HG03139 (cell line): ENCODE measurements at regions not wholly inside any gene's neighbourhood (a gene's known extent, or its start where the extent isn't known, plus 50 kb on each side); places are given as distances from the start of the nearest gene placed in this dataset.
"Not testable (repeated sequence)": the region's sequence is repeated elsewhere in the genome, so short reads cannot be mapped to it uniquely, and the experiment has no call there.

Source experiments
- ATAC-seq: cut with Tn5 transposase; IDR thresholded peaks from one replicate; pipeline ENCODE4 v1.9.1; 2021; ENCODE audit not compliant: unreplicated experiment

GRCh38 chr12:102669056-102669455 is 188.7 kb upstream of the IGF1 start:
- ATAC-seq = no peak

DNA sequence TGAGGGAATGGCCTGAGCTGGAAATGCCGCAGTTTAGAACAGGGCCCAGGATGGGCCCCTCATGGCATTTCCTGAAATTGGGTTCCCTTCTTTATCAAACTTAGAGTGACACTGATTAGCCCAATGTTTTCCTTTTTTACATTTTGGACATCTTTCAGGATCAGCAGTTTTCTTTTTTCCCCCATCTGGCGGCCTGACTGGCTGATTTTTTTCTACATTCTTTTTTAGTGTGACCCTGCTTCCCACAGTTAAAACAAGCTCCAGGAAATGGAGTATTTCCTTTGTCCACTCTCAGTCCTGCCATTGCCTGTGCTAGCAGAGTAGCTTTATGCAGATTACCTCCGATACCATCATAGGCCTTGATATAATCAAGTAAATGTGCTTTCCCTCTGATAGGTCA is 185.8 kb upstream of the IGF1 start:
- ATAC-seq = not testable (repeated sequence)

- ATAC-seq = no peak
Measured at GRCh38 chr12:102659200-102659911, 179.0 kb upstream of the IGF1 start.

- no peak for ATAC-seq
Measured at GRCh38 chr12:102653406-102653805, 173.0 kb upstream of the IGF1 start.

GRCh38 chr12:102652645-102653313 is 172.4 kb upstream of the IGF1 start:
- ATAC-seq = no peak

GRCh38 chr12:102645968-102646367 is 165.6 kb upstream of the IGF1 start:
- ATAC-seq = no peak

- no peak for ATAC-seq
Measured at GRCh38 chr12:102643879-102644575, 163.7 kb upstream of the IGF1 start.

DNA sequence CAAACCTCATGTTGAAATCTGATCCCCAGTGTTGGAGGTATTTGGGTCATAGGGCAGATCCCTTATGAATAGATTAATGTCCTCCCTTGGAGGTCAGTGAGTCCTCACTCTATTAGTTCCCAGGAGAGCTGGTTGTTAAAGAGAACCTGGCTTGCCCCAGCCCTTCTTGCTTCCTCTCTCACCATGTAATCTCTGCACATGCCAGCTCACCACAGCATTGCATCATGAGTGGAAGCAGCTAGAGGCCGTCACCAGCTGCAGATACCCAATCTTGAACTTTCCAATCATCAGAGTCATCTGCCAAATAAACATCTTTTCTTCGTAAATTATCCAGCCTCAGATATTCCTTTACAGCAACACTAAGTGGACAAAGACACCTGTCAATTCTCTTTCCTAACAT is 161.8 kb upstream of the IGF1 start:
- ATAC-seq = no peak

- not testable (repeated sequence) for ATAC-seq
Measured at GRCh38 chr12:102640658-102641057, 160.3 kb upstream of the IGF1 start.

- no peak for ATAC-seq
Measured at GRCh38 chr12:102638777-102639176, 158.4 kb upstream of the IGF1 start.

GRCh38 chr12:102633981-102634605 is 153.7 kb upstream of the IGF1 start:
- no peak for ATAC-seq

DNA sequence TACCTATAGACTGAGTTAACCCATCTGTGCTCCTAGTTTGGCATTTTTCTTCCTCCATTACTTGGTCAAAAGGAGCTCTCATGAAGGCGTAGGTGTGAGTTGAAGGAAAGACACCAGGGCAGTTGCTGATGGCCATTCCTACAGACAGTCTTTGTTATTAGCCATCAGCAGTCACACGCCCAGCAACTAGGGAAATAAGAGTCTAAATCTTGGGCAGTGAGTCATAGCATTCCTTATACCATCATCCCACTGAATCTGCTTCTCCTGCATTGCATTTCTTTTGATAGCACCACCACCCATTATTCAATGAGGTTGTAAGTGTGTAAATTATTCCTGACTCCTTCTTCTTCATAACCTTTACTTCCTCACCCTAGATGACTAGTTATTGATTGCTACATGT is 150.9 kb upstream of the IGF1 start:
- ATAC-seq = no peak

DNA sequence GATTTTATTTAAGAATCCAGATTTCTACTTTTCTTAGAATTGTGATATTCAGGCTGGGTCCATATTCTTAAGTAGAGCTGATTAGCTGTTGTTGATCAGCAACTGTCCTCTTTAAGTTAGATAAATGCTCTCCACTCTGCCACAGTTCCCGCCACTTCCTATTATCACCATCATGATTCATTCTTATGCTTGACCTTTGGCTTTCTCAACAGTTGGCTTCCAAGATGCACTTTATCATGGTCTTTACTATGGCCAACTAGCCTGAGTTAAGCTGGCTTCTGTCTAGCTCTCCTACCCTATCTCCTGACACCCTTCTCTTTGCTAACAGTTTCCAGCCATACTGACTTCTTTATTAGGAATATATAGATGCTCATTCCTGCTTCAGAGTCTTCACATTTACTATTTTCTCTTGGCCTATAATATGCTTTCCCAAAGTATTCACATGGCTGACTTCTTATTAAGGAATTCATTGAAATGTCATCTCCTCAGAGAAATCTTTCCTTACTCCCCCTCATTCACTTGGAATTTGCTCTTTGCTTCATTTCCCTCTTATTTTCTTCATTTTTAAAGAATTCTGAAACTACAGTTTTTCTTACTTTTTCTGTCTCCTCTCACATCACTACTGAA is 149.0 kb upstream of the IGF1 start:
- ATAC-seq = no peak

GRCh38 chr12:102625819-102626218 is 145.5 kb upstream of the IGF1 start:
- ATAC-seq = no peak

GRCh38 chr12:102622618-102623017 is 142.3 kb upstream of the IGF1 start:
- no peak for ATAC-seq

DNA sequence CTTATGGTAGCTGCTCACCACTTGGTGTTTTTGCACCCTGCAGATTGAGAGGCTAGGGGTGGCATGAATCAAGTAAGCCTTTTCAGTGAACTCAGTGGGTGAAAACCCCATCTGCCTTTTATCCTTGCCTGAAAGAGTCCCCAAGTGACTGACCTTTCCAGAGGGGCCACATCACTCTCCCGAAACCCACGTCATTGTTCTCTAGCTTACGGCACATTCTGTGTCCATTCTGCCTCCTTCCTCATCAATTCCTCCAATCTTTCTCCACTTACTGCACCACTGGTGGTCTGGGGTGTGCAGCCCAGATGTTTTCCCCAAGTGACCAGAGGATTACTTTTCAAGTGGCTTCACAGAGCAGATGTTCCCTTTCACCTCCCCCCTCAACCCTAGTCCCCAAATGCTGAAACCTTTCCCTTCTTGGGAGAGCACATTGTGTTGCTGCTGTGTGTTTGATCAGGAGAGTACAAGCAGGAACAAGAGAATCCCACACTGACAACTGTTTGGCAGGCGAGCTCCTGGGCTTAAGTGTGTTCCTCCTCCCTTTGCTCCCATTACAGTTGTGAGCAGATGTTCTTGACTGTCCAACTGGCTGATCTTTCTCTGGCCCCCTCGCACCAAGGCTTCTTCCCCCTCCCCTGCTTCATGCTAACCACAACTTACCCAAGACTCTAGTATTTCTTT is 138.0 kb upstream of the IGF1 start:
- no peak for ATAC-seq

DNA sequence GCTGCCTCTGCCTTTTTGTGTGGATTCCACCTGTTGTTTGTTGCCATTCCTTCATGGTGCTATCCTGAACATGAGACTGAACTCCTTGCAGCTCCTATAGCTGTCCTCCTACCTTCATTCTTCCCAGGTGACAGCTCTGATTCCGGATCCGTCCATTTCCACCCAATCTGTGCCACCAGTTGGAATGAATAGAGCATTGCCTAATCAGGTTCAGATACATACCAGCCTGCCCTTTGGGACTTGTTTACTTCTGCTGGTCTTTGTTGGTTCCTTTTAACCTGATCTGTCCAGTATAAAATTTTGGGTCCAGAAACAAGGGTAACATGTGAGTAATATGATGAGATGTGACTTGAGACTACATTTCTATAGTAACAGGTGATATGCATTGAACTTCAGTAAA is 136.3 kb upstream of the IGF1 start:
- no peak for ATAC-seq

DNA sequence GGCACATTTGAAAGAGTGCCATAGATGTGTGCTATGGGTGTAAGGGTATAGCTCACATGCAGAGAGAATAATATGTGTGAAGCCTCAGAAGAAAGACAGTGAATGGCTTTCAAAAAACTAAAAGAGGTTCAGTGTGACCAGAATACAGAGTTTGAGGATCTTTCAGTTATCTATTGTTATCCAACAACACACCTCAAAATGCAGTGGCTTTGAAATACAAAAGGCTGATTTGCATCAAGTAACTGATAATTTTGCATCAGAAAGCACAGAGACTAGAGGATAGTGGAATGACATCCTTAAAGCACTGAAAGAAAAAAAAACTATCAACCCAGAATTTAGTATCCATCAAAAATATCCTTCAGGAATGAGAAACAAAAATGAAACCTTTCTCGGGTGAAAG is 131.6 kb upstream of the IGF1 start:
- no peak for ATAC-seq

- ATAC-seq = no peak
Measured at GRCh38 chr12:102609996-102610395, 129.6 kb upstream of the IGF1 start.

GRCh38 chr12:102603021-102603420 is 122.7 kb upstream of the IGF1 start:
- no peak for ATAC-seq

DNA sequence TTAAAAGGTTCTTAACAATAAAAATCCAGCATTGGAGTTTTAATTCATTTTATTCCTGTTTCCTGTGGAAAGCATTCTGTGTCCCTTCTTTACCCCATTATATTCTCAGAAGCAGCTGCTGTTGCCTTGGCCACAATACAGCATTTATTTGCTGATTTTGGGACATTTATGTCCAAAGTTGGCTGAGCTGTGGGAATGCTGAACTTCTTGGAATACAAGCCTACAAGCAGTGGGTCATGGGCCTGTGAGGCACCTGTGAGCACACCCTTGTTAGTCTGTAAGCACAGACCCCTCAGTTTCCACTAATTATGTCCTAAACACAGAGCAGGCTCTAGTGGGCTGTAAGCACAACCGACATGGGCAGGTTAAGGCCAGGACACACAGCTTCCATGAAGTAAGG is 122.2 kb upstream of the IGF1 start:
- ATAC-seq = no peak
